ENCODE measurements at regions not wholly inside any gene's neighbourhood (a gene's known extent, or its start where the extent isn't known, plus 50 kb on each side); places are given as distances from the start of the nearest gene placed in this dataset.
"Not testable (repeated sequence)": the region's sequence is repeated elsewhere in the genome, so short reads cannot be mapped to it uniquely, and the experiment has no call there.

- 79% methylated on average over 12 of the region's 23 CpGs for WGBS (ENCODE audit: low lambda C conversion rate)
- POLR2A ChIA-PET; DNase-seq (ENCODE audit: low spot score); intact Hi-C loops (cut with micrococcal nuclease; ENCODE audit: unreplicated experiment); H3K4me1 ChIP-seq (ENCODE audit: insufficient read depth, low read length); H3K27ac ChIP-seq (ENCODE audit: extremely low read length, insufficient read depth, low read length); H3K9ac ChIP-seq (ENCODE audit: insufficient read depth, low read depth, low read length); H3K36me3 ChIP-seq (replicated peaks in 1 of 2; ENCODE audit: control insufficient read depth in 1 of 2, insufficient read depth in 2 of 2, low read length in 2 of 2); FAIRE-seq; ATAC-seq; CTCF ChIA-PET (ENCODE audit: low intra/inter-chr PET ratio, low total read pairs); H3K27me3 ChIP-seq (ENCODE audit: control insufficient read depth in 1 of 2, insufficient read depth in 2 of 2, low read length in 2 of 2); H3K4me3 ChIP-seq (replicated peaks in 1 of 3; ENCODE audit: insufficient read depth in 1 of 3, low read depth in 2 of 3, low read length in 3 of 3); H3K79me2 ChIP-seq (ENCODE audit: insufficient read depth, low read length); H4K20me1 ChIP-seq (ENCODE audit: insufficient read depth, low read length); BruUV-seq (replicated peaks); H3K4me2 ChIP-seq (ENCODE audit: low read depth, low read length); in situ Hi-C loops (cut with HindIII; ENCODE audit: extremely low pct_ligation_motif_present, low pct_unique_long_range_greater_than_20kb); H2AFZ ChIP-seq (ENCODE audit: low read length): not testable (repeated sequence)
- H3K9me3 ChIP-seq (ENCODE audit: low read length) = peaks cover 30% of the 10 kb centered on the region
These were observed 316.2 kb upstream of the PRR16 start for GRCh38 chr5:120147911-120148310.

GRCh38 chr5:120150770-120151169 lies 313.3 kb upstream of the PRR16 start:
- ChIA-PET CTCF (ENCODE audit: low intra/inter-chr PET ratio, low total read pairs) (no interaction called here), POLR2A (no interaction called here)
- peaks cover 8% of the 10 kb centered on the region; the same call in 1 of the 2 replicates for H3K9me3 ChIP-seq (ENCODE audit: low read length)
- in situ Hi-C loops (cut with HindIII; ENCODE audit: extremely low pct_ligation_motif_present, low pct_unique_long_range_greater_than_20kb) (no loop called here), intact Hi-C loops (cut with micrococcal nuclease; ENCODE audit: unreplicated experiment) (no loop called here)
- no peak for FAIRE-seq
- whole genome bisulfite sequencing (ENCODE audit: low lambda C conversion rate) = 0% methylated on average over 2 of the region's 2 CpGs
- no peak overlapping the region for H3K9ac ChIP-seq (ENCODE audit: insufficient read depth, low read depth, low read length)
- H4K20me1 ChIP-seq (ENCODE audit: insufficient read depth, low read length) = no peaks in the 10 kb centered on the region
- no peak for DNase-seq (ENCODE audit: low spot score)
- H3K27me3 ChIP-seq (ENCODE audit: control insufficient read depth in 1 of 2, insufficient read depth in 2 of 2, low read length in 2 of 2) = no peaks in the 10 kb centered on the region
- no peaks in the 10 kb centered on the region for H3K79me2 ChIP-seq (ENCODE audit: insufficient read depth, low read length)
- H2AFZ ChIP-seq (ENCODE audit: low read length) = no peak overlapping the region
- no peak overlapping the region for H3K4me2 ChIP-seq (ENCODE audit: low read depth, low read length)
- H3K27ac ChIP-seq (ENCODE audit: extremely low read length, insufficient read depth, low read length) = no peak overlapping the region
- no peaks in the 10 kb centered on the region for H3K36me3 ChIP-seq (replicated peaks in 1 of 2; ENCODE audit: control insufficient read depth in 1 of 2, insufficient read depth in 2 of 2, low read length in 2 of 2)
- H3K4me3 ChIP-seq (replicated peaks in 1 of 3; ENCODE audit: insufficient read depth in 1 of 3, low read depth in 2 of 3, low read length in 3 of 3) = no peak overlapping the region
- no peak for ATAC-seq
- BruUV-seq (replicated peaks) = no TSS peak
- no peaks in the 10 kb centered on the region for H3K4me1 ChIP-seq (ENCODE audit: insufficient read depth, low read length)
- TF ChIP-seq ZNF567 (CRISPR knock-in tag; IDR thresholded peaks at IDR 0.05; ENCODE audit: borderline replicate concordance) (no peak), IRF1 (CRISPR knock-in tag; IDR thresholded peaks at IDR 0.05; ENCODE audit: low read depth) (no peak), FOXK1 (CRISPR knock-in tag; IDR thresholded peaks at IDR 0.05; ENCODE audit: borderline replicate concordance, low read depth) (no peak), AFF4 (CRISPR knock-in tag; IDR thresholded peaks at IDR 0.05) (no peak), NCOA5 (CRISPR knock-in tag; IDR thresholded peaks at IDR 0.05) (no peak), BORCS8-MEF2B (CRISPR knock-in tag; IDR thresholded peaks at IDR 0.05) (no peak), TSC22D2 (CRISPR knock-in tag; IDR thresholded peaks at IDR 0.05; ENCODE audit: borderline replicate concordance) (no peak), ZNF775 (CRISPR knock-in tag; IDR thresholded peaks at IDR 0.05; ENCODE audit: borderline replicate concordance) (no peak), CEBPG (CRISPR knock-in tag; IDR thresholded peaks at IDR 0.05) (no peak), PCBP1 (IDR thresholded peaks at IDR 0.05; ENCODE audit: borderline replicate concordance, low read depth, low read length) (no peak), NR2F6 (IDR thresholded peaks at IDR 0.05) (no peak), NR2F6 (CRISPR knock-in tag; IDR thresholded peaks at IDR 0.05) (no peak)
- TF ChIP-seq, protein P1, sequence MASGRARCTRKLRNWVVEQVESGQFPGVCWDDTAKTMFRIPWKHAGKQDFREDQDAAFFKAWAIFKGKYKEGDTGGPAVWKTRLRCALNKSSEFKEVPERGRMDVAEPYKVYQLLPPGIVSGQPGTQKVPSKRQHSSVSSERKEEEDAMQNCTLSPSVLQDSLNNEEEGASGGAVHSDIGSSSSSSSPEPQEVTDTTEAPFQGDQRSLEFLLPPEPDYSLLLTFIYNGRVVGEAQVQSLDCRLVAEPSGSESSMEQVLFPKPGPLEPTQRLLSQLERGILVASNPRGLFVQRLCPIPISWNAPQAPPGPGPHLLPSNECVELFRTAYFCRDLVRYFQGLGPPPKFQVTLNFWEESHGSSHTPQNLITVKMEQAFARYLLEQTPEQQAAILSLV (CRISPR knock-in tag; IDR thresholded peaks at IDR 0.05; ENCODE audit: borderline replicate concordance) = no peak

Data from HepG2 (cell line).